ENCODE measurements at regions not wholly inside any gene's neighbourhood (a gene's known extent, or its start where the extent isn't known, plus 50 kb on each side); places are given as distances from the start of the nearest gene placed in this dataset.

DNA sequence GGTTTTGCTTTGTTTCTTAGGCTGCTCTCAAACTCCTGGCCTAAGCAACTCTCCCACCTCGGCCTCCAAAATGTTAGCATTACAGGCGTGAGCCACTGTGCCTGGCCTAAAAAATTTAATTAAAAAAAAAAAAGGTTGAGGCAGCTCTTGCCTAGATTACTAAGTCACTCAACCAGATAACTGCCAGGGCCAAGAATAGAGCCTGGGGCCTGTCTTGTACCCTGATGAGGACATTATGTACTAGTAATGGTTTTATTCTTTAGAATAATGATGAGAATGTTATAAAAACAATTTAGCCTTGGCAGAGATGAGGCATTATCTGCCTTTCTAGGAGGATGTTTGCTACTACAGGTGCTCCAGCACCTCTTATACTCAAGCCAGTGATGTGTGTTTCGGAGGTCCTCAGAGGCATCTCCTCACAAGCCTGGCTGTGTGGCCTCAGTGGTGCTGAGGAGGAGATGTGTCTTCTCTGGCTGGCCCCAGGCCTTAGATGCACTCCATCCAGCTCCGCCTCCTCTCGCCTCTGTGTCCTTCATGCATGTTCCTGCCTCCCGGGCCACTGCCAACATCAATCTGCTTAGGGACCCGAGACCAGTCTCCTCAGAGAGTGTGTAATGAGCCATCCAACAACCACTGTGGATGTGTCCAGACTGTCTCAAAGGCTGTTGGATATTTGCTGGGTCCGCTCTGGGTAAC is 337.7 kb upstream of the GATB start:
- Histone ChIP-seq H4K20me1 (ENCODE audit: low read depth) (no peaks in the 10 kb centered on the region), H3F3A (ENCODE audit: low read depth) (no peaks in the 10 kb centered on the region), H3K9ac (no peak overlapping the region), H3K36me3 (no peaks in the 10 kb centered on the region), H3K9me3 (ENCODE audit: low read depth) (no peaks in the 10 kb centered on the region), H3K79me2 (ENCODE audit: low read depth) (no peaks in the 10 kb centered on the region), H3K4me1 (no peaks in the 10 kb centered on the region), H3K4me2 (no peak overlapping the region), H2AFZ (replicated peaks) (no peak overlapping the region), H3K4me3 (no peak overlapping the region), H3K27me3 (no peaks in the 10 kb centered on the region), H3K27ac (no peak overlapping the region)
- Mint-ChIP-seq H3K4me3 (no peak overlapping the region), H3K4me1 (peaks cover 16% of the 10 kb centered on the region), H3K27ac (no peak overlapping the region), H3K36me3 (no peaks in the 10 kb centered on the region), H3K9me3 (no peaks in the 10 kb centered on the region), H3K27me3 (ENCODE audit: insufficient read depth, low read depth) (peaks cover 12% of the 10 kb centered on the region)
- TF ChIP-seq EZH2phosphoT487 (IDR thresholded peaks at IDR 0.05) (no peak), CTCF (IDR thresholded peaks at IDR 0.05) (no peak), EZH2 (IDR thresholded peaks at IDR 0.05) (no peak)
- DNase-seq (ENCODE audit: low spot score) = no peak

DNA sequence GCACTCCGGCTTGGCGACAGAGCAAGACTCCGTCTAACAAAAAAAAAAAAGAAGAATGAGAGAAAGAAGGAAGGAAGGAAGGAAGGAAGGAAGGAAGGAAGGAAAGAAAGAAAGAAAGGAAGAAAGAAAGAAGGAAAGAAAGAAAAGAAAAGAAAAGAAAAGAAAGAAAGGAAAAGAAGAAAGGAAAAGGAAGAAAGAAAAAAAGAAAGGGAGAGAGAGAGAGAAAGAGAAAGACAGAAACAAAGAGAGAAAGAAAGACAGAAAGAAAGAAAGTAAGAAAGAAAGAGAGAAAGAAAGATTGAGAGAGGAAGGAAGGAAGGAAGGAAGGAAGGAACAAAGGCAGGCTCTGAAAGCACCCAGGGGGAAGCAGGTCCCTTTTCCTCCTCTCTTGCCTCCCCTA is 336.6 kb upstream of the GATB start:
- no peak overlapping the region for H3K4me3 Mint-ChIP-seq
- Histone ChIP-seq H3K4me2 (no peak overlapping the region), H3K79me2 (ENCODE audit: low read depth) (no peaks in the 10 kb centered on the region), H3K27ac (no peak overlapping the region), H3K4me1 (no peaks in the 10 kb centered on the region), H3K36me3 (no peaks in the 10 kb centered on the region), H3K9me3 (ENCODE audit: low read depth) (no peaks in the 10 kb centered on the region), H4K20me1 (ENCODE audit: low read depth) (no peaks in the 10 kb centered on the region), H3K27me3 (no peaks in the 10 kb centered on the region), H3F3A (ENCODE audit: low read depth) (no peaks in the 10 kb centered on the region), H3K4me3 (no peak overlapping the region), H2AFZ (replicated peaks) (no peak overlapping the region), H3K9ac (no peak overlapping the region)
- H3K36me3 Mint-ChIP-seq = no peaks in the 10 kb centered on the region
- DNase-seq (ENCODE audit: low spot score) = no peak
- peaks cover 10% of the 10 kb centered on the region for H3K4me1 Mint-ChIP-seq
- H3K27me3 Mint-ChIP-seq (ENCODE audit: insufficient read depth, low read depth) = peaks cover 13% of the 10 kb centered on the region
- no peaks in the 10 kb centered on the region for H3K9me3 Mint-ChIP-seq
- TF ChIP-seq EZH2phosphoT487 (IDR thresholded peaks at IDR 0.05) = no peak
- TF ChIP-seq CTCF (IDR thresholded peaks at IDR 0.05) = no peak
- no peak for TF ChIP-seq EZH2 (IDR thresholded peaks at IDR 0.05)
- H3K27ac Mint-ChIP-seq = no peak overlapping the region

DNA sequence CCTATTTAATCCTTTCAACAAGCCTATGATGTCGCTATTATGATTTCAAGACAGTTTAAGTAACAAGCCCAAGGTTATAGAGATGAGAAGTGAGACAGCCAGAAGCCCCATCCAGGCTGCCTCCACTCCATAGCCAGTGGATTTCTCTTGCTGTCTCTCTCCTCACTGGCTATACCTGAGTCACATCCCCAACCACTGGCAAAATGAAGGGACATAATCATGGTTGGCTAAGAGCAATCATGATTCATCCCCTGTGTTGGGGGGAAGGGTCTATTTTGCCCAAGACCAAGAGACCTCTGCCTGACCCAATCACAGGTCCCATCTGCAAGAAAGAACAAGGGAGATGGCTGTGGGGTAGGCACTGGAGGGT is 334.9 kb upstream of the GATB start:
- Mint-ChIP-seq H3K4me1 (peaks cover under 1% of the 10 kb centered on the region), H3K27ac (no peak overlapping the region)
- no peak overlapping the region for H3K4me2 ChIP-seq

DNA sequence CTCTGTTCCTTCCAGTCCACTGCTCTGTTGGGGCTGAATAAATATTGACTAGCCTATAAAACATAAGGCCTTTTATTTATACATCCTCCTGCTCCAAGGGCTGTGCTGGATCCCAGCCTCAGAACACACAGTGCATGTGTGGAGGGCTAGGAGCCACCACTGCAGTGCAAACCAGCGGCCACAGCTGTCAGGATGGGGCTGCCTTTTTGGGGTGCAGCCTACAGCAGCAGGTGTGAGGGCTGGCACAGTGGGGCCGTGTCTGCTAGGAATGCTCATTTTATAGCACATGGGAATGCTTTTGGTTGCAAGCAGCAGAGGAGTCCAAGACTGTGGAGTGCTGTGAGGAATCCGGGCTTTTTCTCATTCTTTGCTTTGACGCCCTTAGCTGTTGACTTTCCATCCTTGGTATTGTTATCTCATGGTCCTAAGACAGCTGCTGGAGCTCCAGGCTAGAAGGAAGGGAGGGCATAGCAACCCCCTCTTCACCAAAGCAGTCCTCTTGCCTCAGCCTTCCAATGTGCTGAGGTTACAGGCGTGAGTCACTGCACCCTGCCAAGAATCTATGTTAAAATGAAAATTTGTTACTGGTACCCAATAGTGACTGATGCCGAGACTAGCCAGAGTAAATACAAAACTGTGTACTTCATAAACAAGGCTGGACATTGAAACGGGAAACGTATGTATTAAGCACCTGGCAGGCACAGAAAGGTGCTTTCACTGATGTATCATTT is 334.3 kb upstream of the GATB start:
- Mint-ChIP-seq H3K9me3 (no peaks in the 10 kb centered on the region), H3K27ac (no peak overlapping the region), H3K4me1 (peaks cover 4% of the 10 kb centered on the region), H3K36me3 (no peaks in the 10 kb centered on the region), H3K4me3 (no peak overlapping the region), H3K27me3 (ENCODE audit: insufficient read depth, low read depth) (peaks cover 6% of the 10 kb centered on the region)
- Histone ChIP-seq H3K27ac (no peak overlapping the region), H3F3A (ENCODE audit: low read depth) (no peaks in the 10 kb centered on the region), H3K9me3 (ENCODE audit: low read depth) (no peaks in the 10 kb centered on the region), H3K4me2 (no peak overlapping the region), H3K9ac (no peak overlapping the region), H3K79me2 (ENCODE audit: low read depth) (no peaks in the 10 kb centered on the region), H3K27me3 (no peaks in the 10 kb centered on the region), H2AFZ (replicated peaks) (no peak overlapping the region), H4K20me1 (ENCODE audit: low read depth) (no peaks in the 10 kb centered on the region), H3K36me3 (no peaks in the 10 kb centered on the region), H3K4me1 (no peaks in the 10 kb centered on the region), H3K4me3 (no peak overlapping the region)
- DNase-seq (ENCODE audit: low spot score) = no peak
- TF ChIP-seq EZH2 (IDR thresholded peaks at IDR 0.05) (no peak), CTCF (IDR thresholded peaks at IDR 0.05) (no peak), EZH2phosphoT487 (IDR thresholded peaks at IDR 0.05) (no peak)

More for the DNA sequence above, 334.9 kb upstream of the GATB start:
- no peak overlapping the region for H3K4me3 Mint-ChIP-seq
- no peak for TF ChIP-seq EZH2phosphoT487 (IDR thresholded peaks at IDR 0.05)
- no peaks in the 10 kb centered on the region for H3K9me3 Mint-ChIP-seq
- no peaks in the 10 kb centered on the region for H3K9me3 ChIP-seq (ENCODE audit: low read depth)
- no peaks in the 10 kb centered on the region for H3K4me1 ChIP-seq
- DNase-seq (ENCODE audit: low spot score) = no peak
- H3K27ac ChIP-seq = no peak overlapping the region
- no peaks in the 10 kb centered on the region for H3K36me3 Mint-ChIP-seq
- H3F3A ChIP-seq (ENCODE audit: low read depth) = no peaks in the 10 kb centered on the region
- no peaks in the 10 kb centered on the region for H4K20me1 ChIP-seq (ENCODE audit: low read depth)
- peaks cover 12% of the 10 kb centered on the region for H3K27me3 Mint-ChIP-seq (ENCODE audit: insufficient read depth, low read depth)
- H3K9ac ChIP-seq = no peak overlapping the region
- no peak overlapping the region for H2AFZ ChIP-seq (replicated peaks)
- H3K36me3 ChIP-seq = no peaks in the 10 kb centered on the region
- no peaks in the 10 kb centered on the region for H3K79me2 ChIP-seq (ENCODE audit: low read depth)
- no peaks in the 10 kb centered on the region for H3K27me3 ChIP-seq
- H3K4me3 ChIP-seq = no peak overlapping the region
